GM10266 (cell line): ENCODE measurements at regions not wholly inside any gene's neighbourhood (a gene's known extent, or its start where the extent isn't known, plus 50 kb on each side); places are given as distances from the start of the nearest gene placed in this dataset.

Source experiments
- DNase-seq: peaks from one replicate; pipeline ENCODE4 v3.0.0; 2012; ENCODE audit errors: extremely low spot score
- CTCF ChIP-seq: IDR thresholded peaks from 2 replicates; pipeline ENCODE4 v1.5.1; 2012; ENCODE audit warnings: mild to moderate bottlenecking, low read depth; ENCODE audit not compliant: control insufficient read depth, insufficient read depth; ENCODE audit errors: missing control alignments

DNA sequence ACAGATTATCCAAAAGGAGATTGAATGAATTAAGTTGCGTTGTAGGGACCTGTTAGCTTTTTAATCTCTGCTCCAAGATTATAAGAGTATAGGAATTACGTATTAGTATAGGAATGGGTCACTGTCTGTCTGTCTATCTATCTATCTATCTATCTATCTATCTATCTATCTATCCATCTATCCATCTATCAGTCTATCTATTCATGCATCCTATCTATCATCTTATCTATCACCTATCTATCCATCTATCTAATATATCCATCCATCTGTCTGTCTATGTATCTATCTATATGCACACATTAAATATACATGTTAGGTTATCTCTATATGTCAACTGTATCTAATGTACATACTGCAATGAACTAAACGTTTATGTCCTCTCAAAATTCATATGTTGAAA is 255.8 kb downstream of the LPIN1 start:
- TF ChIP-seq CTCF, result no peak
- no peak for DNase-seq

- DNase-seq, result no peak
- no peak for TF ChIP-seq CTCF
Observed at GRCh38 chr2:12004713-12005112, 258.3 kb downstream of the LPIN1 start.

DNA sequence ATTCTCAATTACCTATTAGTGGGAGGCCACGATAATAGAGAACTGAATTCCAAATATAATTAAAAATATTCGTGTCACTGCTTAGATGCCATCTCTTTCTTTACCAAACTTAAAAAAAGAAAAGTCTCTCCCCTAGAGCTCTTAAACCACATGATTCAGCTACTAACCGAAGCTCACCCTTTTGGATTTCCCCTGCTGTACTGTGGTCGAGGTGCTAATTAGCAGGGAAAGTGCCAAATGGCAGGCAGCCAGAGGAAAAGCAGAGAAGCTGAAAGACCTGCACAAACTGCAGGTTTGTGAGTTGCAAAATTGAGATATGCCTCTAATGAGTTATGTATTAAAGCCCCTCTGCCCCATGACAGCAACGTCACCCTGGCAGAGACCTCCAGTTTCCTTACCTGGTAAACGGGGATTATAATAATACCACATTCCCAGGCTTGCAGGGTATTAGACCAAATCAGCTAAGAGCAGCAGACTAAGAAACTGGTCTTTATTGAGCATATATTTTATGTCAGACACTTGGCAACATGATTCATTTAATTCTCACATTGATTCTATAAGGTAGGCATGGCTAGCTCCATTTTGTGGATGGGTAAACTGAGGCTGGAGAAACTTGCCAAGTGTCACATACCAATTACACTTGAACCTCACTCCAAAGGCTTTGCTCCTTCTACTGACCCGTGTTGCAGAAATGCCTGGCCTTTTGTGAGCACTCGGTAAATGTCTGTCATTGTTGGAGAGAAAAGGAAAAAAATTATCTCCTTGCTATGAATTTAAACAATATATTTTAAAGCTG is 259.7 kb downstream of the LPIN1 start:
- no peak for TF ChIP-seq CTCF
- peak; percentile 68 for DNase-seq

- no peak for DNase-seq
Observed at GRCh38 chr2:12006850-12007249, 260.4 kb downstream of the LPIN1 start.

GRCh38 chr2:12007282-12007681 is 260.9 kb downstream of the LPIN1 start:
- no peak for TF ChIP-seq CTCF
- no peak for DNase-seq

More at GRCh38 chr2:12006850-12007249, 260.4 kb downstream of the LPIN1 start:
- no peak for TF ChIP-seq CTCF

DNA sequence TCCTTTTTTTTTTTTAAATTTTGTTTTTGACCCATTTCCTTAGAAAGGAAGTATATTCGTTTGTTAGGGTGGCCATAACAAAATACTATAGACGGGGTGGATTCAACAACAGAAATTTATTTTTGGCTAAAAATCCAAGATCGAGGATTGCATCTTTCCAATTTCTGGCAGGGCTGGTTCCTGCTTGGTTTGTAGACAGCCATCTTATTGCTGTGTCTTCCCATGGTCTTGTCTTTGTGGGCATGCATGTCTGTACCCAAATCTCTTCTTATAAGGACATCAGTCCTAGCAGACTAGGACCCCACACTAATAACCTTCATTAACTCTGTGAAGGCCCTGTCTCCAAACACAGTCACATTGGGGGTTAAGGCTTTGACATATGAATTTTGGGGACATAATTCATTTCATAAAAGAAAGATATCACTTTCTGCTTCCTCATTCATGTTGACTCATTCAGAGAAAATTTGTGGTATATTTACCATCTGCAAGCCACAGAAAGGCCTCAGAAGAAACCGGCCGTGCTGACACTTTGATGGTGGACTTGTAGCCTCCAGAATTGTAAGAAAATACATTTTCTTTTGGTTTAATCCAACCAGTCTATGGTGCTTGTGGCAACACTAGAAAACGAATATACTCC is 262.1 kb downstream of the LPIN1 start:
- no peak for TF ChIP-seq CTCF
- DNase-seq, result peak; percentile 42

GRCh38 chr2:12009323-12009905 is 263.0 kb downstream of the LPIN1 start:
- TF ChIP-seq CTCF, result no peak
- no peak for DNase-seq
